Ovary (tissue), 7 donors: ENCODE measurements at regions not wholly inside any gene's neighbourhood (a gene's known extent, or its start where the extent isn't known, plus 50 kb on each side); places are given as distances from the start of the nearest gene placed in this dataset.

Source experiments
- DNase-seq, 5 donors: peaks; one replicate each; pipeline ENCODE4 v3.0.0-alpha.2; 2019 to 2020
- H3K27ac ChIP-seq, 2 donors: fragments of 200-600 bp; one replicate each; pipeline versions ENCODE4 v1.5.1 to v1.8.0; 2019 to 2022
- H3K27me3 ChIP-seq: fragments of 200-600 bp; one replicate; pipeline ENCODE4 v1.8.0; 2022
- H3K36me3 ChIP-seq: fragments of 200-600 bp; sonication (generic); one replicate; pipeline ENCODE4 v1.5.1; 2019
- H3K4me1 ChIP-seq: one replicate; pipeline ENCODE4 v1.8.1; 2013; ENCODE audit warnings: mild to moderate bottlenecking, moderate library complexity; ENCODE audit not compliant: insufficient read depth
- H3K4me3 ChIP-seq: fragments of 200-600 bp; sonication (generic); one replicate; pipeline ENCODE4 v1.5.1; 2017
- H3K9me3 ChIP-seq, 2 donors: fragments of 200-600 bp in 1 of 2; sonication (generic) in 1 of 2; one replicate each; pipeline versions ENCODE4 v1.5.1 to v1.8.1; 2013 to 2019; ENCODE audit warnings: mild to moderate bottlenecking in 1 of 2, moderate library complexity in 1 of 2
- EP300 ChIP-seq: sonication (generic); formaldehyde crosslinking; IDR thresholded peaks from one replicate; pipeline ENCODE4 v1.6.1; 2017; ENCODE audit warnings: antibody characterized with exemption
- POLR2A ChIP-seq: fragments of 450-650 bp; IDR thresholded peaks from one replicate; pipeline ENCODE4 v1.6.1; 2017; ENCODE audit warnings: antibody characterized with exemption, mild to moderate bottlenecking, moderate library complexity
- WGBS, 3 donors: extraction: QIAGEN DNeasy Blood & Tissue Kit in 1 of 3; methylation state at CpG; one replicate each; pipeline versions ENCODE4 v1.1.5 to v1.1.7; 2013 to 2017; 5-methylcytosine and 5-hydroxymethylcytosine counted together
- intact Hi-C, 4 donors: fragments of 100-400 bp; cut with DNase I; formaldehyde crosslinking; loops; one replicate each; pipeline versions ENCODE4 v1.11.0 to v1.15.1; 2022 to 2023
- TF ChIP-seq, protein P1 (sequence below), 3 donors: fragments of 450-650 bp in 2 of 3; fragments of 200-600 bp in 1 of 3; IDR thresholded peaks; one replicate each; pipeline versions ENCODE4 v1.5.1 to v1.8.0; 2016 to 2022; ENCODE audit warnings: antibody characterized with exemption in 3 of 3, mild to moderate bottlenecking in 1 of 3
- donor health status: DM: no; HTN: no; CAD: no; lungs with moderate emphysema.
- donor health status: DM: no; HTN: no; CAD: no.
- donor health status: Bipolar disorder and iron deficiency.
- donor health status: DM: no; HTN: no; CAD: no.
- donor health status: DM: yes; HTN: yes; CAD: no.

DNA sequence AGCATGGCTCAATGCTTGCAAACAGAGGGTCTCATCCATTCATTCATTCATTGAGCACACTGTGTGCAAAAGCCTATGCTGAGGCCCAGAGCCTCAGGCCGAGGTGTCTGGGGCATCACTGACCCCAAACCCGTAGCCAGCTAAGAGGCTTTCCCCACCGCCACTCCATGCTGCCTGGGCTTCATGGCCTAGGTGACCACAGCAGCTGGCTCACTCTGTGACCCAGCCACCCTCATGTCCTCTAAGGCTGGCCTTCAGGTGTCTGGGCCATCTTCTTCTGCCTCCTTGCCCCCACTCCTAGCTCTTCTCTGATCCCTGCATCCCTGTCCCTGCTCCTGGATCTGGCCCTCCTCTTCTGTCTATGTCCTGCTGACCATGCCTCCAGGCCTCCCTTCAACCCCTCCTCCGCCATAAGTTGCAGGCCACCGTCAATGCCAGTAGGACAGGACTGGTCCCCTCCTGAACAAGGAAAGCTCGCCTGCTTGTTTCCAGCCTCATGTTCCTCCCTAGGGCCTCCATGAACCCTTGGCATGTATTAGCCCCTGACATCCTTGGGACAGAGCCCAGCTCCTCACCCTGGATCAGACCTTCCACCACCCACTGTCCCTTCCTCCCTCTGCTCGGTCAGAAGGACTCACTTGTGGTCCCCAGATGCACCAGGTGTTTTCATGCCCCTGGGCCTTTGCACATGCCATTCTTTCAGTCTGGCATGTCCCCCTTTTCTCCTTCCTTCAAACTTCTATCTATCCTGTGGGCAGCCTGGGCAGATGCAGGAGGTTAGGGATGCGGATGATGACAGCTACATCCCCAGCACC is 92.8 kb downstream of the MYEOV start:
- DNase-seq: no peak
- H3K27me3 ChIP-seq: no peaks in the 10 kb centered on the region
- no peaks in the 10 kb centered on the region for H3K4me1 ChIP-seq
- 84 to 91% (median 87%) methylated on average over 8 of the region's 8 CpGs for WGBS, 3 donors
- TF ChIP-seq, protein P1, sequence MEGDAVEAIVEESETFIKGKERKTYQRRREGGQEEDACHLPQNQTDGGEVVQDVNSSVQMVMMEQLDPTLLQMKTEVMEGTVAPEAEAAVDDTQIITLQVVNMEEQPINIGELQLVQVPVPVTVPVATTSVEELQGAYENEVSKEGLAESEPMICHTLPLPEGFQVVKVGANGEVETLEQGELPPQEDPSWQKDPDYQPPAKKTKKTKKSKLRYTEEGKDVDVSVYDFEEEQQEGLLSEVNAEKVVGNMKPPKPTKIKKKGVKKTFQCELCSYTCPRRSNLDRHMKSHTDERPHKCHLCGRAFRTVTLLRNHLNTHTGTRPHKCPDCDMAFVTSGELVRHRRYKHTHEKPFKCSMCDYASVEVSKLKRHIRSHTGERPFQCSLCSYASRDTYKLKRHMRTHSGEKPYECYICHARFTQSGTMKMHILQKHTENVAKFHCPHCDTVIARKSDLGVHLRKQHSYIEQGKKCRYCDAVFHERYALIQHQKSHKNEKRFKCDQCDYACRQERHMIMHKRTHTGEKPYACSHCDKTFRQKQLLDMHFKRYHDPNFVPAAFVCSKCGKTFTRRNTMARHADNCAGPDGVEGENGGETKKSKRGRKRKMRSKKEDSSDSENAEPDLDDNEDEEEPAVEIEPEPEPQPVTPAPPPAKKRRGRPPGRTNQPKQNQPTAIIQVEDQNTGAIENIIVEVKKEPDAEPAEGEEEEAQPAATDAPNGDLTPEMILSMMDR (IDR thresholded peaks at IDR 0.05): no peak
- no peak for TF ChIP-seq EP300
- no peak for TF ChIP-seq POLR2A
- intact Hi-C loops: loop anchor here in 1 of 4 donors (10.0 kb wide), 1 partner anchor 72 kb away; no protein-coding TSS in a partner anchor
- no peaks in the 10 kb centered on the region for H3K9me3 ChIP-seq
- H3K27ac ChIP-seq: no peak overlapping the region
- H3K4me3 ChIP-seq: no peak overlapping the region
- H3K36me3 ChIP-seq: no peaks in the 10 kb centered on the region

DNA sequence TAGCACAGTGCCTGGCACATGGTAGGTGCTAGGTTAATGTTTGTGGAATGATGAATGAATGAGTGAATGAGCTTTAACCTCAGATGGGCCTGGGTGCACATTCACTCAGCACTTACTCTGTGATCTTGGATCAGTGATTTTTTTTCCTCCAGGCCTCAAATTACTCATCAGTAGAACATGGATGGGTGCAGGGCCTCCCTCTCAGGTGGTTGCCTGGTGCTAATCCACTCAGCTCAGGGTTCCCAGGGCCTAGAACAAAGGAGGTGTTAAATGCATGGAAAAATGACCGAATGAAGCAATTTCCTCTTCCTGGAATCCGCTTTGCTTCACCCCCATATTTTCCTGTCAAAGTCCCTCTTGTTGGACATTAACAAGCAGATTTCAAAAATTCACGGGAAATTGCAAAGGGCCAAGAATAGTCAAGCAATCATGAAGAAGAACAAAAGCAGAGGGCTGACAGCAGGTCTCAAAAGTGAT is 93.5 kb downstream of the MYEOV start:
- no peaks in the 10 kb centered on the region for H3K36me3 ChIP-seq
- intact Hi-C loops: loop anchor here in 1 of 4 donors (10.0 kb wide), 1 partner anchor 73 kb away; no protein-coding TSS in a partner anchor
- TF ChIP-seq, protein P1 (IDR thresholded peaks at IDR 0.05): no peak
- TF ChIP-seq POLR2A (no peak), EP300 (no peak)
- H3K9me3 ChIP-seq: no peaks in the 10 kb centered on the region
- DNase-seq: no peak
- 81 to 94% (median 93%) methylated on average over 3 of the region's 3 CpGs for WGBS, 3 donors
- no peaks in the 10 kb centered on the region for H3K4me1 ChIP-seq
- H3K27me3 ChIP-seq: no peaks in the 10 kb centered on the region
- no peak overlapping the region for H3K4me3 ChIP-seq
- no peak overlapping the region for H3K27ac ChIP-seq

GRCh38 chr11:69388210-69388609 is 93.3 kb upstream of the LINC01488 start:
- H3K4me1 ChIP-seq: no peaks in the 10 kb centered on the region
- H3K4me3 ChIP-seq: no peak overlapping the region
- no peaks in the 10 kb centered on the region for H3K36me3 ChIP-seq
- no peaks in the 10 kb centered on the region for H3K9me3 ChIP-seq
- no peak overlapping the region for H3K27ac ChIP-seq
- TF ChIP-seq, protein P1 (IDR thresholded peaks at IDR 0.05): no peak
- no peak for TF ChIP-seq POLR2A
- no peak for TF ChIP-seq EP300
- intact Hi-C loops: loop anchor here in 1 of 4 donors (10.0 kb wide), 1 partner anchor 73 kb away; no protein-coding TSS in a partner anchor
- H3K27me3 ChIP-seq: no peaks in the 10 kb centered on the region
- no peak for DNase-seq

GRCh38 chr11:69388661-69389060 is 92.8 kb upstream of the LINC01488 start:
- H3K9me3 ChIP-seq: no peaks in the 10 kb centered on the region
- H3K27me3 ChIP-seq: no peaks in the 10 kb centered on the region
- intact Hi-C loops: loop anchor here in 1 of 4 donors (10.0 kb wide), 1 partner anchor 74 kb away; no protein-coding TSS in a partner anchor
- TF ChIP-seq POLR2A (no peak), EP300 (no peak)
- TF ChIP-seq, protein P1 (IDR thresholded peaks at IDR 0.05): no peak
- H3K36me3 ChIP-seq: no peaks in the 10 kb centered on the region
- WGBS, 3 donors: 37 to 43% (median 40%) methylated on average over 2 of the region's 2 CpGs
- no peaks in the 10 kb centered on the region for H3K4me1 ChIP-seq
- DNase-seq: no peak
- no peak overlapping the region for H3K4me3 ChIP-seq
- H3K27ac ChIP-seq: no peak overlapping the region
